ENCODE measurements at regions not wholly inside any gene's neighbourhood (a gene's known extent, or its start where the extent isn't known, plus 50 kb on each side); places are given as distances from the start of the nearest gene placed in this dataset.

DNA sequence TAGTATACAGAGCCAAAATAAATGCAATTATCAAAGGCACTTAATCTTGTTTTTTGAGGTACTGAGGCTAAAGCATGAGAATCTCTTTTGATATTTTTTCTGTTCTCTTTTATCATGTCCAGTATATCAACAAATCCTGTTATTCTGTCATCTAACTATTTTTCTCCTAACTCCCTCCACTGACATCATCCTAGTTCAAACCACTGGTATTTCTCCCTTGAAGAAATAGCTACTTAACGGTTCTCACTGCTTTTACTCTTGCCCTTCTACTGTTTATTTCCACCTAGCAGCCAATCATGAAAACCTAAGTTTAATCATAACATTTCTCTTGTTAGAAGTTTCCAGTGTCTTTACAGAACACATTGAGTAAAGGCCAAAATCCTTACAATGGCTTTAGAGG lies 317.6 kb downstream of the GPD2 start:
- TF ChIP-seq, protein P1, sequence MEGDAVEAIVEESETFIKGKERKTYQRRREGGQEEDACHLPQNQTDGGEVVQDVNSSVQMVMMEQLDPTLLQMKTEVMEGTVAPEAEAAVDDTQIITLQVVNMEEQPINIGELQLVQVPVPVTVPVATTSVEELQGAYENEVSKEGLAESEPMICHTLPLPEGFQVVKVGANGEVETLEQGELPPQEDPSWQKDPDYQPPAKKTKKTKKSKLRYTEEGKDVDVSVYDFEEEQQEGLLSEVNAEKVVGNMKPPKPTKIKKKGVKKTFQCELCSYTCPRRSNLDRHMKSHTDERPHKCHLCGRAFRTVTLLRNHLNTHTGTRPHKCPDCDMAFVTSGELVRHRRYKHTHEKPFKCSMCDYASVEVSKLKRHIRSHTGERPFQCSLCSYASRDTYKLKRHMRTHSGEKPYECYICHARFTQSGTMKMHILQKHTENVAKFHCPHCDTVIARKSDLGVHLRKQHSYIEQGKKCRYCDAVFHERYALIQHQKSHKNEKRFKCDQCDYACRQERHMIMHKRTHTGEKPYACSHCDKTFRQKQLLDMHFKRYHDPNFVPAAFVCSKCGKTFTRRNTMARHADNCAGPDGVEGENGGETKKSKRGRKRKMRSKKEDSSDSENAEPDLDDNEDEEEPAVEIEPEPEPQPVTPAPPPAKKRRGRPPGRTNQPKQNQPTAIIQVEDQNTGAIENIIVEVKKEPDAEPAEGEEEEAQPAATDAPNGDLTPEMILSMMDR (IDR thresholded peaks at IDR 0.05; ENCODE audit: extremely low read depth in 1 of 2, insufficient read depth in 1 of 2, low read depth in 1 of 2, low read length in 2 of 2) = no peak
- TF ChIP-seq POLR2A (IDR thresholded peaks at IDR 0.05; ENCODE audit: low read depth, low read length) (no peak), EZH2 (IDR thresholded peaks at IDR 0.05; ENCODE audit: borderline replicate concordance, low read depth, low read length, severe bottlenecking) (no peak), JUN (IDR thresholded peaks at IDR 0.05; ENCODE audit: borderline replicate concordance, insufficient read depth, insufficient read length, low read depth) (no peak), POLR2AphosphoS5 (IDR thresholded peaks at IDR 0.05; ENCODE audit: insufficient read depth, low read depth, low read length) (no peak)

Measured in endothelial cell of umbilical vein (primary cell).